ENCODE measurements at regions not wholly inside any gene's neighbourhood (a gene's known extent, or its start where the extent isn't known, plus 50 kb on each side); places are given as distances from the start of the nearest gene placed in this dataset.

- no peak for TF ChIP-seq GATA2 (IDR thresholded peaks at IDR 0.05; ENCODE audit: low read depth, low read length)
- TF ChIP-seq GATA3 (IDR thresholded peaks at IDR 0.05; ENCODE audit: low read depth, low read length) = no peak
Measured at GRCh38 chr15:81959196-81959595, 86.6 kb downstream of the MEX3B start.

Measured in SH-SY5Y (cell line).